ENCODE measurements at regions not wholly inside any gene's neighbourhood (a gene's known extent, or its start where the extent isn't known, plus 50 kb on each side); places are given as distances from the start of the nearest gene placed in this dataset.
"Not testable (repeated sequence)": the region's sequence is repeated elsewhere in the genome, so short reads cannot be mapped to it uniquely, and the experiment has no call there.

DNA sequence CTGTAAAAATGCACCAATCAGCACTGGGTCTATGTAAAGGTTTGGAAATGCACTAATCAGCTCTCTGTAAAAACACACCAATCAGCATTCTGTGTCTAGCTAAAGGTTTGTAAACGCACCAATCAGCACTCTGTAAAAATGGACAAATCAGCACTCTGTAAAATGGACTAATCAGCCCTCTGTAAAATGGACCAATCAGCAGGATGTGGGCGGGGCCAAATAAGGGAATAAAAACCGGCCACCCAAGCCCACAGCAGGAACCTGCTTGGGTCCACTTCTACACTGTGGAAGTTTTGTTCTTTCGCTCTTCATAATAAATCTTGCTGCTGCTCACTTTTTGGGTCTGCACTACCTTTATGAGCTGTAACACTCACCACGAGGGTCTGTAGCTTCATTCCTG, 101.0 kb downstream of the SMC2 start:
- H3K36me3 ChIP-seq (replicated peaks; ENCODE audit: control insufficient read depth, insufficient read depth, low read length); DNase-seq; H3K27me3 ChIP-seq (ENCODE audit: control insufficient read depth, insufficient read depth, low read length); H3K4me3 ChIP-seq (ENCODE audit: insufficient read depth, low read depth, low read length): not testable (repeated sequence)

DNA sequence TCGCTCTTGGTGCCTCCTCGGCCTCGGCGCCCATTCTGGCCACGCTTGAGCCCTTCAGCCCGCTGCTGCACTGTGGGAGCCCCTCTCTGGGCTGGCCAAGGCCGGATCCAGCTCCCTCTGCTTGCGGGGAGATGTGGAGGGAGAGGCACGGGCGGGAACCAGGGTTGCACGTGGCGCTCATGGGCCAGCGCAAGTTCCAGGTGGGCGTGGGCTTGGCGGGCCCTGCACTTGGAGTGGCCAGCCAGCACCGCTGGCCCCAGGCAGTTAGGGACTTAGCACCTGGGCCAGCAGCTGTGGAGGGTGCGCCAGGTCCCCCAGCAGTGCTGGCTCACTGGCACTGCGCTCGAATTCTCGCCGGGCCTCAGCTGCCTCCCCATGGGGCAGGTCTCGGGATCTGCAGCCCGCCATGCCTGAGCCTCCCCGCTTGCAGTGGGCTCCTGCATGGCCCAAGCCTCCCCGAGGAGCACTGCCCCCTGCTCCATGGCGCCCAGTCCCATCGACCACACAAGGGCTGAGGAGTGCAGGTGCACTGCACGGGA, 106.4 kb downstream of the SMC2 start:
- DNase-seq, result no peak
- Histone ChIP-seq H3K27me3 (ENCODE audit: control insufficient read depth, insufficient read depth, low read length) (no peaks in the 10 kb centered on the region), H3K4me3 (ENCODE audit: insufficient read depth, low read depth, low read length) (no peak overlapping the region), H3K36me3 (replicated peaks; ENCODE audit: control insufficient read depth, insufficient read depth, low read length) (no peaks in the 10 kb centered on the region)

DNA sequence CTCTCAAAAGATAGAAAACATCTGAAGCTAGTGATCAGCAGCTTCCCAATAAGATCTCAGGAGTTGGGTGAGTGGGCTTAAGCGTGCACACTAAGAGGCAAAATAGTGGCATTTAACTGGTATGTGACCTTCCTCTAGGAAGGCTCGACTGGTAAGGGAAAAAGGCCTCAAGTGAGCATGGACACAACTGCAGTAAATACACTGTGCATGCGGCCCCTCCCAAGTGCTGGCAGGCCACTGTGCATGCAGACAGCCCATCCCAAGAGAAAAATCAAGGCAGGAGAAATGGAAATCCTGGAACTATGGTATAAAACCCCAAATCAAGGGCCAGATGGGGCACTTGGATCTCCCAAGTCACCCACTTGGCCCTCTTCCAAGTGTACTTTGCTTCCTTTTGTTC, 112.7 kb downstream of the SMC2 start:
- DNase-seq, result no peak
- Histone ChIP-seq H3K27me3 (ENCODE audit: control insufficient read depth, insufficient read depth, low read length) (no peaks in the 10 kb centered on the region), H3K36me3 (replicated peaks; ENCODE audit: control insufficient read depth, insufficient read depth, low read length) (no peaks in the 10 kb centered on the region), H3K4me3 (ENCODE audit: insufficient read depth, low read depth, low read length) (no peak overlapping the region)

DNA sequence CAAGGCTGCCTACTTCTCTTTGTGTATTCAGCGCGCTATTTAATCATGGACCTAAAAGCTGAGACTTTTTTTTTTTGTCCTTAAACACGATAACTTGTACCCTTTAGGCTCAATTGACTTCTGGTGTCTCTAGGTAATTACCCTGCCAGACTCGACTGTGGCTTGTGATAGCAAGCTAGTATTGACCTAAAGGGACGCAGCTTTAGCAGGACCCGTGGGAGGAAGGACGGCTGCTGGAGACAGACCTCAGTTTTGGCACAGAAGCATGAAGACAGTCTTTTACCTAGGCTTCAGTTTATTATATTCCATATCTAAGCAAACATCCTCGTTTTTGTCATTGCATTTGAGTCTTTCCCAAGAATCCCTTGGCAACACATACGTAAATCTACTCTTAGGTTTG, 115.3 kb downstream of the SMC2 start:
- no peak for DNase-seq
- Histone ChIP-seq H3K27me3 (ENCODE audit: control insufficient read depth, insufficient read depth, low read length) (no peaks in the 10 kb centered on the region), H3K4me3 (ENCODE audit: insufficient read depth, low read depth, low read length) (no peak overlapping the region), H3K36me3 (replicated peaks; ENCODE audit: control insufficient read depth, insufficient read depth, low read length) (no peaks in the 10 kb centered on the region)

DNA sequence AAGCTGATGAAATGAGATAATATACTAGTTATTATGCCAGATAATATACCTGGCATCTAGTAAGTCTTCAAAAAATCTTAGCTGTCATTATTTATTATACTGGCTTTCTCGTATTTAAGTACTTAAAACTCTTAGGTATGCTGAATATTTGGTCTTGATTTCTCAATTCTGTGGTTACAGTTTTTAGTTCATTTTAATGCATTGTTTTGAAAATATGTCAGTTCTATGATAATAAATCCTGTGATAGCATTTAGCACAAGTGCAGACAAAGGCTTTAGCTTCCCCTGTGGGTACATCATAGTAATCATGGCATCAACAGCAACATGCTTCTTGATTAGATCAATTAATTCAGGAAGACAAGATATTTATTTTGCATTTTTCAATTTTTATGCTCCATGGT, 133.0 kb downstream of the SMC2 start:
- DNase-seq, result no peak
- Histone ChIP-seq H3K4me3 (ENCODE audit: insufficient read depth, low read depth, low read length) (no peak overlapping the region), H3K36me3 (replicated peaks; ENCODE audit: control insufficient read depth, insufficient read depth, low read length) (no peaks in the 10 kb centered on the region), H3K27me3 (ENCODE audit: control insufficient read depth, insufficient read depth, low read length) (no peaks in the 10 kb centered on the region)

DNA sequence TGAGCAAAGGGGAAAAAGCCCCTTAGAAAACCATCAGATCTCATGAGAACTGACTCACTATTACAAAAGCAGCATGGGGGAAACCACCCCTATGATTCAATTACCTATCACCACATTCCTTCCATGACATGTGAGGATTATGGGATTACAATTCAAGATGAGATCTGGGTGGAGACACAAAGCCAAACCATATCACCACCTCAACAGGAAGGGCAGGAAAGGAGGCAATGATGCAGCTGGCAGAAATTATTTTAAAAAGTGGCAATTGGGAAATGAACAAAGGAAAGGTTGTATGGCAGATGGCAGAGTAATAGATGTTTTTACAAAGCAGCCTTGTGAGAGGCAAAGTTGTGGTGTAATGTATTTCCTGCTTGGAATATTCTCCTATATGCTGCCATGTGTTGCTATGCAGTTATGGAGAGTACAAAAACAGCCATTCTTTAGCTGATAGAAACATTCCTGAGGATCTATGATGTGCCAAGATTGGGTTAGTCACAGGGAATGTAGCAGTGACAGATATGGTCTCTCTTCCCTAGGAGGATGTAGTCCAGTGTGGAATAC, 138.8 kb downstream of the SMC2 start:
- no peaks in the 10 kb centered on the region for H3K27me3 ChIP-seq (ENCODE audit: control insufficient read depth, insufficient read depth, low read length)
- DNase-seq, result no peak
- H3K4me3 ChIP-seq (ENCODE audit: insufficient read depth, low read depth, low read length), result no peak overlapping the region
- no peaks in the 10 kb centered on the region for H3K36me3 ChIP-seq (replicated peaks; ENCODE audit: control insufficient read depth, insufficient read depth, low read length)

DNA sequence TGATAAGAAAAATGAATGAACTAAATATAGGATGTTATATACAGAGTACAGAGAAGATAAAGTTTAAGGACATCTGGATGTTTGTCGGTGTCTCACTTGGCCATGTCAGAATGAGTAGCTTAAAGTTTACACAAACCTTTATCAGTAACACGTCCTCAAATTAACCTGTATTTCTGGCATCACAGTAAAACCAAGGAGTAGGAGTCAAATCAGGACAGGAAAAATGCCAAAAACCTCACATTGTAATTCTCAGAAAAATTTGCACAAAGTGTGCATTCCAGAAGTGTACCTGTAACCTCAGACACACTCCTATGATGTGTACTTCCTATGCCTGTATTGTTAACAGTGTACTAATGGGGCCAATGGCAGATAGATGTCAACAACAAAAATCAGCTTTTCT, 139.3 kb downstream of the SMC2 start:
- no peak for DNase-seq
- Histone ChIP-seq H3K4me3 (ENCODE audit: insufficient read depth, low read depth, low read length) (no peak overlapping the region), H3K27me3 (ENCODE audit: control insufficient read depth, insufficient read depth, low read length) (no peaks in the 10 kb centered on the region), H3K36me3 (replicated peaks; ENCODE audit: control insufficient read depth, insufficient read depth, low read length) (no peaks in the 10 kb centered on the region)

DNA sequence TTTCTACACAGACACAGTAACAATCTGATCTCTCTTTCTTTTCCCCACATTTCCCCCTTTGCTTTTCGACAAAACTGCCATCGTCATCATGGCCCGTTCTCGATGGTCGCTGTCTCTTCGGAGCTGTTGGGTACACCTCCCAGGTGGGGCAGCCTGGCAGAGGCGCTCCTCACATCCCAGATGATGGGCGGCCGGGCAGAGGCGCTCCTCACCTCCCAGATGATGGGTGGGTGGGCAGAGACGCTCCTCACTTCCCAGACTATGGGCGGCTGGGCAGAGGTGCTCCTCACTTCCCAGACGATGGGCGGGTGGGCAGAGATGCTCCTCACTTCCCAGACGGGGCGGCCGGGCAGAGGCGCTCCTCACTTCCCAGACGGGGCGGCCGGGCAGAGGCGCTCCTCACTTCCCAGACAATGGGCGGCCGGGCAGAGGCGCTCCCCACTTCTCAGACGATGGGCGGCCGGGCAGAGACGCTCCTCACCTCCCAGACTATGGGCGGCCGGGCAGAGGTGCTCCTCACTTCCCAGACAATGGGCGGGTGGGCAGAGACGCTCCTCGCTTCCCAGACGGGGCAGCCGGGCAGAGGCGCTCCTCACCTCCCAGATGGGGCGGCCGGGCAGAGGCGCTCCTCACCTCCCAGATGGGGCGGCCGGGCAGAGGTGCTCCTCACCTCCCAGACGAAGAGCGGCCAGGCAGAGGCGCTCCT, 140.7 kb downstream of the SMC2 start:
- not testable (repeated sequence) for DNase-seq; H3K36me3 ChIP-seq (replicated peaks; ENCODE audit: control insufficient read depth, insufficient read depth, low read length); H3K4me3 ChIP-seq (ENCODE audit: insufficient read depth, low read depth, low read length); H3K27me3 ChIP-seq (ENCODE audit: control insufficient read depth, insufficient read depth, low read length)

DNA sequence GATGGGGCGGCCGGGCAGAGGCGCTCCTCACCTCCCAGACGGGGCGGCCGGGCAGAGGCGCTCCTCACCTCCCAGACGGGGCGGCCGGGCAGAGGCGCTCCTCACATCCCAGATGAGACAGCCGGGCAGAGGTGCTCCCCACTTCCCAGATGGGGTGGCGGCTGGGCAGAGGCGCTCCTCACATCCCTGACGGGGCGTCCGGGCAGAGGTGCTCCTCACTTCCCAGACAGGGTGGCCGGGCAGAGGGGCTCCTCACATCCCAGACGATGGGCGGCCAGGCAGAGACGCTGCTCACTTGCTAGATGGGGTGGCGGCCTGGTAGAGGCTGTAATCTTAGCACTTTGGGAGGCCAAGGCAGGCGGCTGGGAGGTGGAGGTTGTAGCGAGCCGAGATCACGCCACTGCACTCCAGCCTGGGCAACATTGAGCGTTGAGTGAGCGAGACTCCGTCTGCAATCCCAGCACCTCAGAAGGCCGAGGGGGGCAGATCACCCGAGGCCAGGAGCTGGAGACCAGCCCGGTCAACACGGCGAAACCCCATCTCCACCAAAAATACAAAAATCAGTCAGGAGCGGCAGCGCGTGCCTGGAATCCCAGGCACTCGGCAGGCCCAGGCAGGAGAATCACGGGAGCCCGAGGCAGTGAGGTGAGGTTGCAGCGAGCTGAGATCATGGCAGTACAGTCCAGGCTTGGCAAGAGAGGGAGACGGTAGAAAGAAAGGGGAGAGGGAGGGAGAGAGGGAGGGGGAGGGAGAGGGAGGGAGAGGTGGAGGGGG, 141.4 kb downstream of the SMC2 start:
- H3K36me3 ChIP-seq (replicated peaks; ENCODE audit: control insufficient read depth, insufficient read depth, low read length); H3K4me3 ChIP-seq (ENCODE audit: insufficient read depth, low read depth, low read length); DNase-seq; H3K27me3 ChIP-seq (ENCODE audit: control insufficient read depth, insufficient read depth, low read length): not testable (repeated sequence)

DNA sequence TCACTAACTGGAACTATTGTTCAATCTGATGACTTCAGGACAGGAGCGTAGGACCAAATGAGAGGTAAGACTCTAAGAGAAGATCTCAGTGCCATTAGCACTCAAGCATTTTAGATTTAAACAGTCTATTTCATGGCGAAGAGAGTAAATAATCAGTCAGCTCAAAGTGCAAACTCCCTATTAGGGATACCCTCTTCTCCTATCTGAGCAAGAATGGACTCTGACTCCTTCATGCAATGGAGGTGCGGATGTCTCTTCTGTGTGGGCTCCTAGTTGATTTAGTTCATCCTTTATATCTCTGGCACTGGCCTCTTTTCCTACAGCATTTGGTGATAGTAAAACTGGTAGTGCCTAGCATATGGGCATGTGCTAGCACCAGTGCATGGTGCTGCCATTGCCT, 144.6 kb downstream of the SMC2 start:
- Histone ChIP-seq H3K27me3 (ENCODE audit: control insufficient read depth, insufficient read depth, low read length) (no peaks in the 10 kb centered on the region), H3K4me3 (ENCODE audit: insufficient read depth, low read depth, low read length) (no peak overlapping the region), H3K36me3 (replicated peaks; ENCODE audit: control insufficient read depth, insufficient read depth, low read length) (no peaks in the 10 kb centered on the region)
- DNase-seq, result no peak

DNA sequence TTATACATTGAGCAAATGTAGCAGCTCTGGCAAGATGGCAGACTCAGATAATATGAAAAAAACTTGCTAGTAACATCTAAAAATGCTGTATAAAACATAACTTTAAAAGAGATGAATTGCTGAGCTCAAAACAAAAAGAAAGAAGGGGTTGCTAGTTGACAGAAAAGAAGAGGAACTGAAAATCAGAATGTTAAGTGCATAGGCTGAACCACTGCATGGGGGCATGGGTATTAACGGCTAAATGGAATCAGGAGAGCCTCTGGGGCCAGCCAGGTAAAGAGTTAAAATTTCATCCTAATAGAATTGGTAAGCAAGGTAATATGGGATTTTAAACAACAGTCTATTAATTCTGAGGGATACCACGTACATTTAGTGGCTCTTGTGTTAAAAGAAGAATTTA, 146.8 kb downstream of the SMC2 start:
- no peak overlapping the region for H3K4me3 ChIP-seq (ENCODE audit: insufficient read depth, low read depth, low read length)
- no peaks in the 10 kb centered on the region for H3K36me3 ChIP-seq (replicated peaks; ENCODE audit: control insufficient read depth, insufficient read depth, low read length)
- DNase-seq, result no peak
- no peaks in the 10 kb centered on the region for H3K27me3 ChIP-seq (ENCODE audit: control insufficient read depth, insufficient read depth, low read length)

DNA sequence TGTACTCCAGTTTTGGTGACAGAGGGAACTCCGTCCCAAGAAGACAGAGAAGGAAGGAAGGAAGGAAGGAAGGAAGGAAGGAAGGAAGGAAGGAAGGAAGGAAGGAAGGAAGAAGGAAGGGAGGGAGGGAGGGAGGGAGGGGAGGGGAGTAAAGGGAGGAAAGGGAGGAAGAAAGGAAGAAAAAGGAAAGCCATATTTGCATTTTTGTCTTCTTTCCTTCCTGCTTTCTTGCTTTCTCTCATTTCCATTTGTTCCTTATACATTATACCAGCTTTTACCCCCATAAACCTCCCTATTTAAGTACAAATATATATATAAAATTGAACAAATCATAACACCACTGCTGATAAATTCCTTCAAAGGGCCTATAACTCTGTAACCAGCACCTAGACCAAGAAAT, 151.8 kb downstream of the SMC2 start:
- Histone ChIP-seq H3K36me3 (replicated peaks; ENCODE audit: control insufficient read depth, insufficient read depth, low read length) (no peaks in the 10 kb centered on the region), H3K4me3 (ENCODE audit: insufficient read depth, low read depth, low read length) (no peak overlapping the region), H3K27me3 (ENCODE audit: control insufficient read depth, insufficient read depth, low read length) (no peaks in the 10 kb centered on the region)
- no peak for DNase-seq

DNA sequence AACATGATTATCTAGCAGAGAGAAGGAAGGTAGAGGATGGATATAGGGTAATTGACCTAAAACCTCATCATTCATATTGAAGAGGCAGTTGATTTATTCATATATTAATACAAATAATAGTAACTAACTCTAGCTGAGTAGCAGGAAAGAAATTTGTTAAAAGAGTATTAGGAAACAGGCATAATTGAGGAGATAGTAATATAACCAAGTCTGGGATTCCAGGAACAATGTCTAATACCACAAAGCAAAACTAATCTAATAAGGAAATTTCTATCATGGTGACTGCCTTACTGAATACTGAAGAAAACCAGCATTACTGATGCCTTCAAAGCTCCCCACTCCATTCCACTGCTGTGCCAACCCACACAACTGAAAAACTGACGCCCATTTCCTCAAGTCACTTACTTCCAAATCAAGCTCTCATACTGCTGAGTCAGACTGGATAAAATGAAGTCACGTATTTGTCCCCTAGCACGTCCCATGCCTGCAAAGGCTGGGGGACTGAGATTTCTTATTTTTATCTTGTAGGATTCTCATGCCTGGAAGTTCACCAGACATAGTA, 153.9 kb downstream of the SMC2 start:
- no peak for DNase-seq
- Histone ChIP-seq H3K4me3 (ENCODE audit: insufficient read depth, low read depth, low read length) (no peak overlapping the region), H3K36me3 (replicated peaks; ENCODE audit: control insufficient read depth, insufficient read depth, low read length) (no peaks in the 10 kb centered on the region), H3K27me3 (ENCODE audit: control insufficient read depth, insufficient read depth, low read length) (no peaks in the 10 kb centered on the region)

DNA sequence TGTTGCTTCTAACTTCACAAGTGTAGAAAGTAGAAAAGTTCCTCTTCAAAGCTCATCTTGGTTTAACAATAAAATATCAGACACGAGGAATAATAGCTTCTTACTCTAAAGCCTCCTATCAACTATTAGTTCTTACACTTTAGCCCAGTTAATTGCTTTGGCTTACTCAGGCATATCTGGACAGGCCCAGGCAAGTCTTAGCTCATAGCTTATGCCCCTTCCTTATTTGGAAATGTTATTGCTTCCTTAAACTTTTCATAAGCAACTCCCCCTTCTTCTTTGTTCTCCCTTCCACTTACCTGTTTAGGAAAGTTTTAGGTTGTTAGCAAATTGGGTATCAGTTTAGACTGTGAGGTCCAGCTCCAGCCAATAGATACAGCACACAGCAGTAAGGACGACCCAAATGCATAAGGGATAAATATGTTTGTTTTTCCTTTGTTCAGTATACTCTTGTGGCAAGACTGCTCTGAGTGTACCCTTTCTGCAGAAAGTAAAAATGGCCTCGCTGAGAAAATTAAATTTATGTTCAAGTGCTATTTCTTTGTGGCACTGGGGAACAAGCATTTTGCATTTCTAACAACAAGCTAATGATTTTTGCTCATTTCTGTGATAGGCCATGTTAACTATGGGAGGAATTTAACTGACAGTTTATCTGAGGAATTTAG, 162.1 kb downstream of the SMC2 start:
- Histone ChIP-seq H3K27me3 (ENCODE audit: control insufficient read depth, insufficient read depth, low read length) (no peaks in the 10 kb centered on the region), H3K4me3 (ENCODE audit: insufficient read depth, low read depth, low read length) (no peak overlapping the region), H3K36me3 (replicated peaks; ENCODE audit: control insufficient read depth, insufficient read depth, low read length) (no peaks in the 10 kb centered on the region)

More for the DNA sequence above, 162.1 kb downstream of the SMC2 start:
- DNase-seq, result no peak

All from H7 (cell line).